ENCODE measurements at regions not wholly inside any gene's neighbourhood (a gene's known extent, or its start where the extent isn't known, plus 50 kb on each side); places are given as distances from the start of the nearest gene placed in this dataset.
"Not testable (repeated sequence)": the region's sequence is repeated elsewhere in the genome, so short reads cannot be mapped to it uniquely, and the experiment has no call there.

DNA sequence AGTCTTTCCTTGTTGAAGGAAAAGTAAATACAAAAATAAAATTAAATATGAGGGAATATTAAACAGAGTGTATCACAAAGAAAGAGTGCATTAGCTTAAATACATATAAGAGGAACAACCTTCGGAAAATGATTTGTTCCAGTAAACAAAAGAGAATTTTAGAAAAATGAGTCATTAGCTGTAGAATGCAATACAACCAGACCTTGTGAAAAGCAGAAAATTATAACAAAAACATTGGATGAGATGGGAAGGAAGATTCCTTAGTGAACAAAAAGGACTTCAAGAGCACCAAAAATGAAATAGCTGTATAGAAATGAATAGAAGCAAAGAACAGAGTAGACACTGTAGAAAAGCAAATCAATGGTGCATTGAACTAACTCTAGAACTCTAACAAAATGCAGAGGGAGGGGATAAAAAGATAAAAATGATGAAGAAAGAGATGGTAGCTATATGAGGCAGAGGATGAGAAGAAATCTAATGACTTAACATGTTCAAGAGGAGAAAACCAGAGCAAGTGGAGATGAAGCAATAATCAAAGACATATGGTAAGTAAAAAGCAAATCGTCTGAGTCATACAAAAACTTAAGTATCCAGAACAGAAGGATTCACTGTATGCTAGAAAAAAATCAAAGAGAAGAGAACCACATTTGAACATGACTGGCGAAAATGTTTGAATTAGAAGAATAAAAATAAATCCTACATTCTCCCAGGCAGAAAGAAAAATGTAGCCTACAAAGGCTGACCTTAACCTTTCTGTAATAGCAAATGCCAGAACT is 190.5 kb downstream of the TMEM26 start:
- DNase-seq: no peak

DNA sequence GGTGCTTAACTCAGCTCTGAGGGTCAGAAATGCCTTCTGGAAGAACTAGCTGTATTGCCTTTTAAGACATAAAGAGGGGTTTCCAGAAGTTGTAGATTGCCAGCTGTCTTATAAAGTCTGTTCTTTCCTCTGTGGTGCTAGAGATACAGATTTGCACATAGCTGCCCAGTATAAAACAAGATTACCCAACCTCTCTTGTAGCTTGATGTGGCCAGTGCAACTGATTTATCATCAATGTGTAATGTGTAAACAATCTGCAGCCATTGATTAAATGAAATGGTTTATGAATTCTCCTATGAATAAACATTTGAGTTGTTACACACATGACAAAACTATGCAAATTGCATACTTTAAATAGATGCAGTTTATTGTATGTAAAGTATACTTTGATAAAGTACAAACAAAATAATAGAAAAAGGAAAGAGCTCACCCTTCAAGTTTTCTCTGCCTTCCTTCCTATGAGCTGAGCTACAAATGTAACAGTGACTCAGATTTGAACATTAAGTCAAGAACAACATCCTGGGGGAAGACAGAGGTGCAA is 195.2 kb downstream of the TMEM26 start:
- DNase-seq: no peak

DNA sequence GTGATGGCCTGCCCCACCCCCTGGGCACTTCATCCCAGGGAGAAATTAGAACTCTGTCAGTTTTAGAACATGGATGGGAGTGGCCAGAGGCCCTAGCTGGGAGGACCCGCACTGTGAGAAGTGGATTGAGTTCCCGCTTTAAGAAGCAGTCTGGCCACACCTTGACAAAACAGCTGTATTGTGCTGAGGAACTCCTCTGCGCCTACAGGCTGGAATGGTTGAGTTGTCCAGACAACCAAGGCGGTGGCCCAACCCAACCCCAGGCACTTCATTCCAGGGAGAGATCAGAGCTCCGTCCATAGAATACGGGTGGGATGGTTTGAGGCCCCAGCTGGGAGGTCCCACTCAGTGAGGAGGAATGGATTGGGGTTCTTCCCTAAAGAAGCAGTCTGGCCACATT is 196.0 kb downstream of the TMEM26 start:
- no peak for DNase-seq

DNA sequence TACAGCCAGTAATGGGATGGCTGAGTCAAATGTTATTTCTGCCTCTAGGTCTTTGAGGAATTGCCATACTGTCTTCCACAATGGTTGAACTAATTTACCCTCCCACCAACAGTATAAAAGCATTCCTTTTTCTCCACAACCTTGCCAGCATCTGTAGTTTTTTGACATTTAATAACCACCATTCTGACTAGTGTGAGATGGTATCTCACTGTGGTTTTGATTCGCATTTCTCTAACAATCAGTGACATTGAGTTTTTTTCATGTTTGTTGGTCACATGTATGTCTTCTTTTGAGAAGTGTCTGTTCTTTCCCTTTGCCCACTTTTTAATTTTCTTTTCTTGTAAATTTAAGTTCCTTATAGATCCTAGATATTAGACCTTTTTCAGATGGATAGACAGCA is 200.9 kb downstream of the TMEM26 start:
- DNase-seq: not testable (repeated sequence)

DNA sequence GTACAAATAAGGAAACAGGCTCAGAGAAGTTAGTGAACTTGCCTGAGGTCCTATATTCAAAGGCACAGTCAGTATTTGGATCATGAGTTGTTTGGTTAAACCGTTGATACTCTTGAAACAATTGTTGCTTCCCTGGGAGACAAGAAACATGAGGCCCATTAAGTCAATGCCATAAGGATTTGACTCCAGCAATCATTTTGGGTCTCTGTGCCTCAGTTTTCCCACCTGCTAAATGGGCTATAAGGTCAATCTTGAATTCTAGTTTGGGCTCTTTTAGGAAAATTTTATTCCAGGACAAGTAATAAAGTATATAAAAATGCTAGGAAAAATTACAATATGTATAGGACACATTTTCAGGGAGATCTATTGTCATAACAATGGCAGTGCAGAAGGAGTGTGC is 202.1 kb downstream of the TMEM26 start:
- no peak for DNase-seq

DNA sequence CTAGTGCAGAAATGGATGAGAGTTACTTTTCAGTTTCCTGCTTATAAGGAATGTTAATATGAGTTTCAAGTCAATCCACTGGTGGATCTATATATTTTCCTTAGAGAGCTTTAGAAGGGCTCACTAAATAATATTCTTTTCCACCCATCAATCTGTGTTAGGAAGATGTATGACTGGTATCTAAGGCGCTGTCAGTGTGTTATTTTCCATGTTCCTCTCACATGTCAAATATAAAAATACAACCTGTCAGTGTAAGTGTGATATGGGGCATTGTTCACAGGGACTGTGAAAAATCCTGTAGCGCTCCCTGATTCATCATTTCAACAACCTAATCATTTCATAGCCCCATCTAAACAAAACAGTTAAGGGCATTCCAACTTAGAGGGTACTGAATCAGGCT is 203.1 kb downstream of the TMEM26 start:
- DNase-seq: no peak

DNA sequence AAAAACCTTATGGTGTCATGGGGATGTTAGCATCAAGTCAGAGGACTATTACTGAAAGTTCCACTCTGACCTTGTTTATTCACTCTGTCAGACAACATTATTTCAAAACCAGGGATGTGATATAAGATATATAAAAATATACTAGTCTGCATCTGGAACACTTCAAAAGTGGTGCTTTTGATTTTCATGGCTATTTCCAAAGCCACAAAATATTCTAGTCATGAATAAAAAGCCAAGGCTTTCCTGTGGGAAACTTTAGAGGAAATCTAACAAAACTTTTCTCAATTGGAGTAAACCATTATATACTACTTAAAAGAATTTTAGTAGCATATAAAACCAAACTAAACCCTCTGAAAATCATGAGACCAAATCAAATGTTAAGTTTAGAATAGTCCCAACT is 205.2 kb downstream of the TMEM26 start:
- DNase-seq: no peak

DNA sequence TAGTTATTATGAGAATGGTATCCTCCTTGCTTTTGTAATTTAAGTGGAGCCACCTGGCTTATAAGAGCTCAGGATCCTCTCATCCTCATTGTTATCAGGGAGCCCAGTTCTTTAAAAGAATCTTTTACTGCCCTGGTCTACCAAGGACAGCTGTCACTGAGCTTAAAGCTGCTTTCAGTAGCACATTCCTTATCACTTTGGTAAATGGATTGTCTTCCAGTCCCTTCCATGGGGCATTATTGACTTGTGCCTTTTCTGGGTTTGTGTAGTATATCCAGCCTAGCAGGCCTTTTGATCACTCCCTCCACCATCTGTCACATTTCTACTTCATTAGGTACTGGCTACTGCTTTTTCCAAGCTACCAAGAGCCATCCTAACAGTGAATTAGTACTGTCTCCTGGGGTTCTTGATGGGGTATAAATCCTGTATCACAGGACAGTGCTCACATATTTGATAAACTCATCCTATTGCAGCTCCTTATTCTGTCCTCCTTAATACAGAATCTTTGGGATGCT is 208.9 kb downstream of the TMEM26 start:
- DNase-seq: no peak

DNA sequence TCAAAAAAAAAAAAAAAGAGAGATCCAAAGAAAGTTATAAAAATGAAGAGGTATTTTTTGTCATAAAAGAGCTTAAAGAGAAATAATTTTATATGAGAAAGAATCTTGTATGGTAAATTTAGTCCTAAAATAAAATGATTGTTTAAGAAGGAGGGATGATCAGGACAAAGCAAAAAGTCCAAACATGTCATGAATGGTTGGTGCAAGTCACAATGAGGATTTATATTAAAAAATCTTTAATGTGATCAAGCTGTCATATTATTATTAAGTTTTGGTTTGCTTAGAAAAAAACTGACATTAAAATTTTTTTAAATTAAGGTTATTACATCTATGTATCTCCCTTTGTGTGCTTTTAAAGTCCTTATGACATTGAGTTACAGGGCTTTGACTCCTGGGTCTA is 220.4 kb downstream of the TMEM26 start:
- DNase-seq: no peak

DNA sequence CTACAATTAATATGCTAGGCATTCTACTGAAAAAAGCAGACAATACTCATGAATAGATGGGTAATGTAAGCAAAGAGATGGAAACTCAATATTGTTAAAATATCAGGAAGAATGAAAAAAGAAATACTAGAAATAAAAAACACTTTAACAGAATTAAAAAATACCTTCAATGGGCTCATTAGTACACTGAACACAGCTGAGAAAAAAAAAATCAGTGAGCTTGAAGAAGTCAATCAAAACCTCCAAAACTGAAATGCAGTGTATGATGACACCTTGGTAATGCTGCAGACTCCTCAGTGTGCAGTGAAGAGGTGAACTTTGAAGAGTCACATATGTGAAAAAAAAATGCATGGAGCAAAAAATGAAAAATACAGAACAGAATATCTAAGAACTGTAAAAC is 227.2 kb downstream of the TMEM26 start:
- DNase-seq: no peak

DNA sequence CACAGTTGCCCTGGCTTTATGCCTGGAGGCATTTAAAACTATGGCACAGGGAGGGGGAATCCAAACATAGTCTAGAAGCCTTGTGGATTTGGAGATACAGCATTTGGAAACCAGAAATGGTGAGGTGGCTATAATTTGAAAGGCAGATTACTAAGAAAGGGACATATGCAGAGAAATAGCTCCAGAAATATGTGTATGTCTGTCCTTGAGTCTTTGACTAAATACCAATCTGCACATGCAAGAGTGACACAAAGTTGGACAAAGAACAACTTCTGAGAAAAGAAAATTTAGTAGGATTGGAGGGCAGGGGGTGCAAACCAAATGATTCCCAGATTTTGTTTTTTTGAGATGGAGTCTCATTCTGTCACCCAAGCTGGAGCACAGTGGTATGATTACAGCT is 229.6 kb downstream of the TMEM26 start:
- DNase-seq: no peak

DNA sequence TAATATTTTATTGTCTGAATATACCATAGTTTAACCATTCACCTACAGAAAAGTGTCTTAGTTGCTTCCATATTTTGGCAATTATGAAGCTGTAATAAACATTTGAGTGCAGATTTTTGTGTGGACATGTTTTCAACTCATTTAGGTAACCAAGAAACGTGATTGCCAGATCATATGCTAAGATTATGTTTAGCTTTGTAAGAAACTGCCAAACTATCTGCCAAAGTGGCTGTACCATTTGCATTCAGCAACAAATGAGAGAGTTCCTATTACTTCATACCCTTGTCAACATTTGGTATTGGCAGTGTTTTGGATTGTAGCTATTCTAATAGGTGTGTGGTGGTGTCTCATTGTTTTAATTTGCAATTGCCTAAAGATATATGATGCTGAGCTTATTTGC is 233.5 kb downstream of the TMEM26 start:
- DNase-seq: no peak

DNA sequence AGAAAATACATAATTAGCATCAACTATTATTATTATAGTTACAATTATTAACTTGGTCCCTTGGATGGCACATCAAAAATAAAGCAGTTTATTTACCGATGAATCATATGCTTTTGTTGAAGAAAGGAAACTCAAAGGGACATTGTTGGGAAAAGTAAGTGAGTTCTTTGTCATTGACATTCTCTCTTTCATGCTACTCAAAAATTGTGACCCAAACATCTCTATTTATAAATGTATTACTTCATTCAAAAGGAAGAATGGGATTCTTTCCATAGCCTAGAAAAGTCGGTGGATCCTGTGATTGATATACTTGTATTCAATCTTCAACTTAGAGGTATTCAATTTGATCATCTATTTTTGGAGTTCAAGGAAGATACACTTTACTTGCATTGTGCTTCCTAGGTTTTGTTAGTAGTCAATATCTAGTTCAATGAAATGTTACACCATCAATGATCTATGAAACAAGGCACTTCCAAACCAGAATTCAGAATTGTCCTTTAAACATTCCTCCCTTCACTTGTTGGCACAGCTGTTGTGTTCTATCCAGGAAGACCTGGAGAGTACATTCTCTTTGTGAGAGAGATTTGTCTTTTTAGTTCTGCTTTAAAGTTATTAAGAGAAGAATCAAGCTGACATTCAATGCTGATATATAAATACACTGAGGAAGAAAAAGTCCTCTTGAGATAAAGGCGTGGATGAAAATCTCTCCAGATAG is 235.2 kb downstream of the TMEM26 start:
- DNase-seq: no peak

DNA sequence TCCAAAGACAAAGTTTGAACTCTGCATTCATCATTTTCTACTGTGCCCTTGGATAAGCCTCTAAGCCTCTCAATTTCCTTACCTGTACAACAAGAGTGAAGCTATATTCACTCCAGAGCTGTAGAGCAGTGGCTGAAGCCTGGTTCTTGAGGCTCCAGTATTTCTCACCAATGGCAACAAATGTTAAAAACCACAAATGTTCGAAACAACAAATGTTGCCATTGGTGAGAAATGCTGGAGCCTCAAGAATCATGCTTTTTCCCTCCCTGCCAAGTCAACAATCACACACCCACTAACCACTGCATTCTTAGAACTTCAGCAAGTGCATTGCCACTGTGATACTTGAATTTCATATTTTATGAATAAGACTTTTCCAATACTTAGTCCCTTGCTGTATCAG is 237.9 kb downstream of the TMEM26 start:
- no peak for DNase-seq

DNA sequence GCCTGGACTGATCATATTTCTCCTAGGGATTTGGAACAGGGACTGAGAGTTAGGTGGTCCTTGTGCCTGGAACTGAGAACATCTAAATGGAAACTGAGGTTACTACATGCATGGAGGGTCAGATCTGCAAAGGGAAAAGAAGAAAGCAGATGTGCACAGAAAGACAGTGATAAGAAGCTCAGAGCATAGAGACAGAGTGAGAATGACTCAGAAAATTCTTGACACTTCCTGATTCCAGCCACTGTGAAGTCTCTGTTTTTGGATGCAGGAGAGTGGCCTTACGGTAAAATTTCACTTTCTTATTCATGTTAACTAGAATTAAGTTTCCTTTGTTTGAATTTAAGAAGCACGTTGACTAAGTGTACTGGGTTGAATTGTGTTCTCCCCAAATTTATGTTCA is 241.7 kb downstream of the TMEM26 start:
- DNase-seq: no peak

DNA sequence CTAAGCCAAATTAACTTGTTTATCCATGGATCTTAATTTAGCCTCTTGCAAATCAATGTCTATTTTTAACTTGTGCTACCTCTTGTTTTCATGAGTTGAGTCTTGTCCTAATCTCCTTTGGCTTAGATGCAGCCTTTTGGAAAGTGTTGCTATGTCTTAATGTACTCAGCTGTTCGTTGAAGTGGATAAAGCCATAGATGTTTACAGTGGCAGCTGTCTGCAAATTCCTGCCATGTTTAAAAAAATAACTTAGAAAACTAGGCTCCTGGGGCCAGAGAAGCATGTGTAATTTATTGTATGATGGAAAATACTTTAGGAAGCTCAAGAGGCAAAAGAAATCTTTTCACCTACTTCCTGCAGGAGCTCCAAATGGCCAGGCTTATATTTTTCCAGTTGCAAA is 253.1 kb upstream of the RHOBTB1 start:
- DNase-seq: no peak

DNA sequence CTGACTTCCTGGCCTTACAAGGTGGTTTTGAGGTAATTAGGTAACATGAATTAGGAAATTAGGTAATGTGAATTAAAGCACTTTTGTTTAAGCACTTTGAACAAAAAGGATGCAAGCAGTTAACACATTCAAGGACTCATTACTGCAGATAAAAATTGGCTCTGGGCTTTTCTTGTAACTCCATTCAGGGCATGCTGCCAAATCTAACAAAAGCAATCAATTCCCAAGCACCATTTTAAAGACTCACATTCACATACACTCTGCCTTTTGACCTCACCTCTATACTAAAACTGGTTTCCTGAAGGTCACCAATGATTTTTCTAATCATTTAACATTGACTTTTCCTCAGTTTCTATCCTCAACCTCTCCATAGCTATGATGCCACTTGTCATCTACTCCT is 251.2 kb upstream of the RHOBTB1 start:
- no peak for DNase-seq

DNA sequence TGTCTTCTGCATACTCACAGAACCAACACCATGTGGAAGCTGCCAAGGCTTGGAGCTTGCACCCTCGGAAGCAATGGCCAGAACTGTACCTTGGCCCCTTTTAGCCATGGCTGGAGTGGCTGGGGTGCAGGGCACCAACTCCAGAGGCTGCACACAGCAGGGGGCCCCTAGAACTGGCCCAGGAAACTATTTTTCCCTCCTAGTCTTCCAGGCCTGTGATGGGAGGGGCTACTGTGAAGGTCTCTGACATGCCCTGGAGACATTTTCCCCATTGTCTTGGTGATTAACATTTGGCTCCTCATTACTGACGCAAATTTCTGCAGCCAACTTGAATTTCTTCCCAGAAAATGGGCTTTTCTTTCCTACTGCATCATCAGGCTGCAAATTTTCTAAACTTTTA is 248.6 kb upstream of the RHOBTB1 start:
- not testable (repeated sequence) for DNase-seq

DNA sequence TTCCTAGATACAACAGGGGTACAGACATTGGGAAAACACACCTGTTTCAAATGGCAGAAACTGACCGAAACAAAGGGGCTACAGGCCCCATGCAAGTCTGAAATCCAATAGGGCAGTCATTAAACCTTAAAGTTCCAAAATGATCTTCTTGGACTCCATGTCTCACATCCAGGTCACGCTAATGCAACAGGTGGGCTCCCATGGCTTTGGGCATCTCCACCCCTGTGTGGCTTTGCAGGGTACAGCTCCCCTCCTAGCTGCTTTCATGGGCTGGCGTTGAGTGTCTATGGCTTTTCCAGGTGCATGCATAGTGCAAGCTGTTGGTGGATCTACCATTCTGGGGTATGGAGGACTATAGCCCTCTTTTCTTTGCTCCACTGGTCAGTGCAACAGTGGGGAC is 248.1 kb upstream of the RHOBTB1 start:
- no peak for DNase-seq

DNA sequence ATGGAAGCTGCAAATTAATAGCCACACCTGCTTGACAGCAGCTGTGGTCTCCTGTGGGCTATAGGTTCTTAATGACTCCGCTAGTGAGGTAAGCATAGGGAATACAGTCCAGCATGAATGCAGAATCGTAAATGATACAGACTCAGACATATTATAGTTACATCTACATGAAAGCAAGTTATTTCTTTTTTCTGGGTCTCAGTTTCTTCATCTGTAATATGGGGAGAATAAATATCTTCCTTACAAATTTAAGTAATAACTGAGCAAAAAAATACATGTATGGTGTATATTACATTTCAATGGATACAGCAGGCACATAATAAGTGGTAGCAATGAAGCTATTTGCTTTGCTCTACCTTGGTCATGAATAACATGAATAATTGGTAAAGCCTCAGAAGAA is 245.9 kb upstream of the RHOBTB1 start:
- DNase-seq: no peak

DNA sequence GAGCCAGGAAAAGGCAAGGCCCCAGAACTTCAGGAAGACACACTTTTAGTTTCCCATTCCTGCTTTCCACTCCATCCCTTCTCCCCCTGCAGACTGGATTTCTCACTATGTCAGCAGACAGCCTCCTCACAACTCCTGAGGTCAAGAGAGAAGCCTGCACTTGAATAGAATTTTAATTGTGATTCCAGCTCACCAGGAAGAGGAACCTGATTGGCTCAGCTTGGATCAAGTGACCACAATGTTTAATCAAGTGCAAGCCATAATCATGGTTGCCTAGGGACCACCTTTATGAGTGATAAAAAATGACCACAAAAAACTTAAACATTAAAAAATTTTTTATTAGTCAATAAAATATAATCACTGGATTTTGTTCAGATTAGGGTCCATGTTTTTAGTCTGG is 244.7 kb upstream of the RHOBTB1 start:
- no peak for DNase-seq

DNA sequence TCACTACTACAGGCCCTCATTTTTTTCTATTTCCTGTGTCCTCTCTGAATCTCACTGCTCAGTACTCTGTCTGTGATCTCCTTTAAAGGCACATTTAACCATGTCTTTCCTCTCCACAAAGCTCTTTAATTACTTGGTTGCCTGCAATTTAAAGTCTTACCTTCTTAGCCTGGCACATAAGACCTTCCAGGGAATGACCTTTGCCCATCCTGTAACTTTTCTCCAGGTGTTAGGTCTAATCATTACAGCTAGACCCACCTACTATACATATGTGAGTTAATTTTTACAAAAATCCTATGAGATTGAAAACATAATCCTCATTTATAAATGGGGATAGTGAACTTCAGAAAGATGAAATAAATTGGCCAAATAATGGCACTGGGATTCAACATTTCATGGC is 244.1 kb upstream of the RHOBTB1 start:
- no peak for DNase-seq

DNA sequence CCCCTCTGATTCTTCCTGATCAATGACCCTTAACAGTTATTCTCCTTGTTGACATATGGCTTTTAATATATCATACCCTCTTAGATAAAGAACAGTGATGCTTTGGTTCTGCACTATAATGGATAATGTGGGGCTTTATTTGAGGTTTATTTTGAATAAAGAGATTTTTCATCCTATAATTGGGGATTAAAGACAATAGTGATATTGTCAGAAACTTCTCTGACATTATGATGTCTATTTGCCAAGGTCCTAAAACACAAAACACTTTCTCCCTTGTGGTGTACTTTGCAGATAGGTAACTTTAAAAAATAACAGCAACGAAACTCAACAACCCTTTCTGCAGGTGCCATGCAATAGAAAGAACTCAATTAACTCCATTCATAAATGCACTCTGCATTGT is 243.6 kb upstream of the RHOBTB1 start:
- DNase-seq: no peak

DNA sequence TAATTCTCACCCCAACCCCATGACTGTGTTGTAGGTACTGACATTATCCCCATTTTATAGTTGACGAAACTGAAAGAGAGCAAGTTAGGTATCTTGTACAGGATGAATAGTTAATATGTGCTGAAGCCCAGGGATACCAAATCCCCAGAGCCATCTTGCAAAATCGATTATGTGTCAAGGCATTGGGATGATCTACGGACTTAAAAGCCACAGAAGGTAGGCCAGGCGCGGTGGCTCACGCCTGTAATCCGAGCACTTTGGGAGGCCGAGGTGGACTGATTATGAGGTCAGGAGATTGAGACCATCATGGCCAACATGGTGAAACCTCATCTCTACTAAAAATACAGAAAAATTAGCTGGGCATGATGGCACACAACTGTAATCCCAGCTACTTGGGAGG is 242.4 kb upstream of the RHOBTB1 start:
- DNase-seq: no peak
